Esophagus squamous epithelium (tissue), 5 donors: ENCODE measurements at regions not wholly inside any gene's neighbourhood (a gene's known extent, or its start where the extent isn't known, plus 50 kb on each side); places are given as distances from the start of the nearest gene placed in this dataset.

ENCODE experiments used
- DNase-seq: peaks from one replicate; lab custom pipeline; 2025; lab: John Stamatoyannopoulos, UW
- H3K27ac ChIP-seq, 4 donors: fragments of 200-600 bp; sonication (generic); one replicate each; pipeline ENCODE4 v1.5.1; 2016 to 2019; ENCODE audit warnings: mild to moderate bottlenecking in 1 of 4
- H3K27me3 ChIP-seq, 4 donors: fragments of 200-600 bp; sonication (generic); 1 replicate in 3 of 4; 2 replicates in 1 of 4; pipeline versions ENCODE4 v1.5.1 to v1.6.0; 2017 to 2021; ENCODE audit warnings: antibody characterized with exemption in 1 of 4
- H3K36me3 ChIP-seq, 3 donors: fragments of 200-600 bp; sonication (generic); one replicate each; pipeline ENCODE4 v1.5.1; 2016 to 2019
- H3K4me1 ChIP-seq, 3 donors: fragments of 200-600 bp; sonication (generic); one replicate each; pipeline ENCODE4 v1.5.1; 2017 to 2019
- H3K4me3 ChIP-seq, 4 donors: fragments of 200-600 bp; sonication (generic); 1 replicate in 3 of 4; 2 replicates in 1 of 4; pipeline ENCODE4 v1.5.1; 2016 to 2019; ENCODE audit warnings: mild to moderate bottlenecking in 2 of 4, moderate library complexity in 1 of 4
- H3K9me3 ChIP-seq, 3 donors: fragments of 200-600 bp; sonication (generic); one replicate each; pipeline ENCODE4 v1.5.1; 2016 to 2019
- POLR2A ChIP-seq, 4 donors: fragments of 450-650 bp; IDR thresholded peaks; one replicate each; pipeline ENCODE4 v1.6.1; 2017; ENCODE audit warnings: antibody characterized with exemption in 4 of 4, mild to moderate bottlenecking in 4 of 4, moderate library complexity in 3 of 4
- WGBS, 2 donors: methylation state at CpG; one replicate each; pipeline ENCODE4 v1.1.5; 2018; 5-methylcytosine and 5-hydroxymethylcytosine counted together
- intact Hi-C: fragments of 100-400 bp; cut with DNase I; formaldehyde crosslinking; loops from one replicate; pipeline ENCODE4 v1.15.0; 2022
- TF ChIP-seq, protein P1 (sequence below), 6 experiments: fragments of 450-650 bp in 4 of 6; fragments of 200-600 bp in 2 of 6; sonication (generic) in 2 of 6; IDR thresholded peaks; one replicate each; pipeline ENCODE4 v1.5.1; 2016 to 2019; ENCODE audit warnings: antibody characterized with exemption in 6 of 6, mild to moderate bottlenecking in 4 of 6, moderate library complexity in 4 of 6
- donor health status: DM: yes; HTN: yes; CAD: no.

DNA sequence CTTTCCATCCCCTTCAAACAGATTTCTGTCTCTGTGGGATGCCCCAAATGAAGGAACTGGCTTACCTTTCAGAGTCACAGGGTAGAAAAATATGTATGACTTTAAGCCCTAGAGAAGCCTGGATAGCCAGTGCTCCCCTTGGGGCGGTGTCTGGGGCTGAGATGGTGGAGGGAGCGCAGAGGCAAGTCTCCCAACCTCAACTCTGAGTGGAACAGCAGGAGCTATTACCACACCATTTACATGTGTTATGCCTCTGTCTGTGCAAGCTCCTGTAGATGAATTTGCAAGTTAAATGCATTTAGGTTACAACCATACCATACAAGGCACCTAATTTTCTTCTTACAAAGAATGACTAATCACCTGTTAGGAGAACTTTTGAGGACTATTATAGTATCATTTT, 50.4 kb upstream of the CLMN start:
- no peak for DNase-seq
- peaks cover 0 to under 1% (median 0%) of the 10 kb centered on the region in 3 donors for H3K4me1 ChIP-seq
- peaks cover 0 to 15% (median 0%) of the 10 kb centered on the region in 4 donors for H3K27me3 ChIP-seq
- H3K4me3 ChIP-seq: no peak overlapping the region
- no peak overlapping the region for H3K27ac ChIP-seq
- no peaks in the 10 kb centered on the region for H3K9me3 ChIP-seq
- TF ChIP-seq, protein P1, sequence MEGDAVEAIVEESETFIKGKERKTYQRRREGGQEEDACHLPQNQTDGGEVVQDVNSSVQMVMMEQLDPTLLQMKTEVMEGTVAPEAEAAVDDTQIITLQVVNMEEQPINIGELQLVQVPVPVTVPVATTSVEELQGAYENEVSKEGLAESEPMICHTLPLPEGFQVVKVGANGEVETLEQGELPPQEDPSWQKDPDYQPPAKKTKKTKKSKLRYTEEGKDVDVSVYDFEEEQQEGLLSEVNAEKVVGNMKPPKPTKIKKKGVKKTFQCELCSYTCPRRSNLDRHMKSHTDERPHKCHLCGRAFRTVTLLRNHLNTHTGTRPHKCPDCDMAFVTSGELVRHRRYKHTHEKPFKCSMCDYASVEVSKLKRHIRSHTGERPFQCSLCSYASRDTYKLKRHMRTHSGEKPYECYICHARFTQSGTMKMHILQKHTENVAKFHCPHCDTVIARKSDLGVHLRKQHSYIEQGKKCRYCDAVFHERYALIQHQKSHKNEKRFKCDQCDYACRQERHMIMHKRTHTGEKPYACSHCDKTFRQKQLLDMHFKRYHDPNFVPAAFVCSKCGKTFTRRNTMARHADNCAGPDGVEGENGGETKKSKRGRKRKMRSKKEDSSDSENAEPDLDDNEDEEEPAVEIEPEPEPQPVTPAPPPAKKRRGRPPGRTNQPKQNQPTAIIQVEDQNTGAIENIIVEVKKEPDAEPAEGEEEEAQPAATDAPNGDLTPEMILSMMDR (IDR thresholded peaks at IDR 0.05): no peak
- TF ChIP-seq POLR2A (IDR thresholded peaks at IDR 0.05): no peak
- no peaks in the 10 kb centered on the region for H3K36me3 ChIP-seq
- intact Hi-C loops: no loop called here
- WGBS, 2 donors: 83 to 87% methylated on average over 2 of the region's 2 CpGs
